Endothelial cell (in vitro differentiated cells): ENCODE measurements at regions not wholly inside any gene's neighbourhood (a gene's known extent, or its start where the extent isn't known, plus 50 kb on each side); places are given as distances from the start of the nearest gene placed in this dataset.

ENCODE experiments used
- DNase-seq: peaks from one replicate; pipeline ENCODE4 v3.0.0; 2021; ENCODE audit warnings: low spot score
- H3K27ac Mint-ChIP-seq: one replicate; pipeline ENCODE4 v1.8.0; 2021; ENCODE audit warnings: mixed read lengths, inconsistent platforms; ENCODE audit not compliant: unreplicated experiment
- H3K27me3 Mint-ChIP-seq: one replicate; pipeline ENCODE4 v1.8.0; 2021; ENCODE audit warnings: mild to moderate bottlenecking, moderate library complexity, mixed read lengths, inconsistent platforms; ENCODE audit not compliant: unreplicated experiment
- H3K36me3 Mint-ChIP-seq: one replicate; pipeline ENCODE4 v1.8.0; 2021; ENCODE audit warnings: mild to moderate bottlenecking, low read depth, mixed read lengths, inconsistent platforms; ENCODE audit not compliant: unreplicated experiment
- H3K4me1 Mint-ChIP-seq: one replicate; pipeline ENCODE4 v1.8.0; 2021; ENCODE audit warnings: mild to moderate bottlenecking, mixed read lengths, inconsistent platforms; ENCODE audit not compliant: unreplicated experiment
- H3K4me3 Mint-ChIP-seq: one replicate; pipeline ENCODE4 v1.8.0; 2021; ENCODE audit warnings: mild to moderate bottlenecking, mixed read lengths, inconsistent platforms; ENCODE audit not compliant: unreplicated experiment
- H3K9me3 Mint-ChIP-seq: one replicate; pipeline ENCODE4 v1.8.0; 2021; ENCODE audit warnings: mixed read lengths, inconsistent platforms; ENCODE audit not compliant: unreplicated experiment
- TF ChIP-seq, protein P1 (sequence below): fragments of 200-600 bp; sonication (generic); IDR thresholded peaks from one replicate; pipeline ENCODE4 v1.5.0; 2021; ENCODE audit warnings: antibody characterized with exemption; ENCODE audit not compliant: unreplicated experiment

DNA sequence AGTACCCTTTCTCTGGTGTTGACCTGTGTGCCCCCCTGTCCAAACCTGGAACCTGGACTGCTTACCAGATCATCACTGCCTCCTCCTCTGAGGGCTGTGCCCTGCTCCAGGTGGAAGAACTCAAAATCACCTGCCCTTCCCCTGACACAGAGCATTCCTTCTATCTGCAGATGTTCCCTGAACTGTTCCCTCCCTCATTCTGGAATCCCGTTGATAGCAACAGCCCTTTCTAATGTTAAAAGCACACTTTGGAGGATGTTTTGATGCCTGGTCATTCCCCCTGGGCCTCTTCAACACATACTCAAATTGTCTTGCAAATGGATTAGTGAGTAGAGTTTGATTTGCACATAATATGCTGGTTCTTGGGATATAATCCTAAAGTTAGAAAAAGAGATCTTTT lies 225.8 kb downstream of the FGF13 start:
- Mint-ChIP-seq H3K27ac (no peak overlapping the region), H3K9me3 (no peaks in the 10 kb centered on the region), H3K4me3 (no peak overlapping the region), H3K4me1 (no peaks in the 10 kb centered on the region), H3K27me3 (no peaks in the 10 kb centered on the region), H3K36me3 (no peaks in the 10 kb centered on the region)
- TF ChIP-seq, protein P1, sequence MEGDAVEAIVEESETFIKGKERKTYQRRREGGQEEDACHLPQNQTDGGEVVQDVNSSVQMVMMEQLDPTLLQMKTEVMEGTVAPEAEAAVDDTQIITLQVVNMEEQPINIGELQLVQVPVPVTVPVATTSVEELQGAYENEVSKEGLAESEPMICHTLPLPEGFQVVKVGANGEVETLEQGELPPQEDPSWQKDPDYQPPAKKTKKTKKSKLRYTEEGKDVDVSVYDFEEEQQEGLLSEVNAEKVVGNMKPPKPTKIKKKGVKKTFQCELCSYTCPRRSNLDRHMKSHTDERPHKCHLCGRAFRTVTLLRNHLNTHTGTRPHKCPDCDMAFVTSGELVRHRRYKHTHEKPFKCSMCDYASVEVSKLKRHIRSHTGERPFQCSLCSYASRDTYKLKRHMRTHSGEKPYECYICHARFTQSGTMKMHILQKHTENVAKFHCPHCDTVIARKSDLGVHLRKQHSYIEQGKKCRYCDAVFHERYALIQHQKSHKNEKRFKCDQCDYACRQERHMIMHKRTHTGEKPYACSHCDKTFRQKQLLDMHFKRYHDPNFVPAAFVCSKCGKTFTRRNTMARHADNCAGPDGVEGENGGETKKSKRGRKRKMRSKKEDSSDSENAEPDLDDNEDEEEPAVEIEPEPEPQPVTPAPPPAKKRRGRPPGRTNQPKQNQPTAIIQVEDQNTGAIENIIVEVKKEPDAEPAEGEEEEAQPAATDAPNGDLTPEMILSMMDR, result no peak
- no peak for DNase-seq

DNA sequence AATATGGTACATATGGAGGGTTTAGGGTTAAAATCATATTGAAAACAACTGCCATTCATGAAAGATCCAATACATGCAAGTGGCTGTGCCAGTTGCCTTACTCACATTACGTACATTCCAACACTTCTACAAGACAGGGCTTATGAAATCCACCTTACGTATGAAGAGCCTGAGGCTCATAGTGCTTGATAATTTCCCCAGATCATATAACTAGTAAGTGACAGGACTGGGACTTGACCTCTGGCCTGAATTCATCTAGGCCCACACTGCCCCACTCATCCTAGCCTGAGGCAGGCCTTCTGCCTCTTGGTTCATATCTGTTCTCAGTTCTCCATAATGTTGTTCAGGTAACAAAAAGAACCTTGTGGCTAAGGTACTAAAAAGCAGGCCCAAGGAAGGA lies 226.3 kb downstream of the FGF13 start:
- DNase-seq, result no peak
- Mint-ChIP-seq H3K27ac (no peak overlapping the region), H3K4me3 (no peak overlapping the region), H3K36me3 (no peaks in the 10 kb centered on the region), H3K4me1 (no peaks in the 10 kb centered on the region), H3K27me3 (no peaks in the 10 kb centered on the region), H3K9me3 (no peaks in the 10 kb centered on the region)
- TF ChIP-seq, protein P1, result no peak

DNA sequence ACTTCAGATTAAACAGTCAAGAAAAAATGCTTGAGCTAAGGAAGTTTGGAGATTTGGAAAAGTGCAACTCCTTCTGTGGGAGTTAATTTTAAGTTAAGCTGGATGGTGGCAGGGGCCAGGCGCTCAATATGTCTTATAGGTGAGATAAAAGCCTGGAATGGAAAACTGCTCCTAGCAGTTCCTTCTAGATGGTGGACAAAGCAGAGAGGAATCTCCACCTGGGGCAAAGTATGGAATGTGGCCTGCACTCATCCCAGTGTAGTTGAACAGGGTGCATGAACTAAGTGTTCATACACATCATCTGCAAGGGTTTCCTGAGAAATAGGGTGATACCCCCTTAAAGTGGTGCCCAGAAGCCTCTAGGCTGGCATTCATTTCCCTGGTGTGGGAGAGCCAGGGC lies 227.1 kb downstream of the FGF13 start:
- Mint-ChIP-seq H3K9me3 (no peaks in the 10 kb centered on the region), H3K27ac (no peak overlapping the region), H3K27me3 (no peaks in the 10 kb centered on the region), H3K36me3 (no peaks in the 10 kb centered on the region), H3K4me3 (no peak overlapping the region), H3K4me1 (no peaks in the 10 kb centered on the region)
- TF ChIP-seq, protein P1, result no peak
- no peak for DNase-seq

DNA sequence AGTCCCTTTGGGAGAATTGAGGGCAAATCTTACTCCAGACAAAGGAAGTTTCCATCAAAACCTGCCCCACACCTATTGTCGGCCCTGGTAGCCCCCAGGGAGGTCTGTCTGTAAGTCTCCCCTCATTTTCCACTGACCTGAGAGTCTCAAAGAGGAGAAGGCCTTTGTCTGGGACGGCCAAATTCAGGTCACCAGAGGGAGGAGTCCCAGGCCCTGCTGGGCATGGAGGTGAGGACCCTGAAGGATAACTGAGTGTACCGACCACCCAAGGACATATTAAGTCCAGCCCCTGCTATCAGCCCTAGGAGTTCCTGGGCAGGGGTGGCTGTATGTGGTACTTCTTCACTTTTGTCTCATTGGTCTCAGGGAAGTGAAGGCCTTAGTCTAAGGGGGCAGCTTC lies 229.9 kb downstream of the FGF13 start:
- H3K27ac Mint-ChIP-seq, result no peak overlapping the region
- H3K27me3 Mint-ChIP-seq, result peaks cover 4% of the 10 kb centered on the region
- no peak overlapping the region for H3K4me3 Mint-ChIP-seq
- no peaks in the 10 kb centered on the region for H3K36me3 Mint-ChIP-seq
- no peaks in the 10 kb centered on the region for H3K9me3 Mint-ChIP-seq
- DNase-seq, result no peak
- H3K4me1 Mint-ChIP-seq, result no peaks in the 10 kb centered on the region
- TF ChIP-seq, protein P1, result no peak

DNA sequence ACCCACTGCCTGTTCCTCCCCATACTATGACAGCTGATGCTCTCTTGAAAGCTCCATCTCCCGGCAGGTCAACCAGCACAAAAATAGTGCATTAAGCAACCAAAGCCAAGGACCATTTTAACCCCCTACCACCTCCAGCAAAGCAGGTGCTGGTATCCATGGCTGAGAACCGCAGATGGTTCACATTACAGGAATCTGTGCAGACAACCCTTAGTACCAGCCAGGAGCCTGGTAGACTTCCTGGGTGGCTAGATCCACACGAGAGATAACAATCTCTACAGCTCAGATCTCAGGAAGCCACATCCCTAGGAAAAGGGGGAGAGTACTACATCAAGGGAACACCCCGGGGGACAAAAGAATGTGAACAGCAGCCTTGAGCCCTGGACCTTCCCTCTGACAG lies 248.0 kb downstream of the FGF13 start:
- H3K4me3 Mint-ChIP-seq, result no peak overlapping the region
- no peaks in the 10 kb centered on the region for H3K27me3 Mint-ChIP-seq
- H3K36me3 Mint-ChIP-seq, result no peaks in the 10 kb centered on the region
- no peak for DNase-seq
- TF ChIP-seq, protein P1, result no peak
- H3K27ac Mint-ChIP-seq, result no peak overlapping the region
- H3K9me3 Mint-ChIP-seq, result no peaks in the 10 kb centered on the region
- H3K4me1 Mint-ChIP-seq, result no peaks in the 10 kb centered on the region
